HG02571 (cell line): ENCODE measurements at regions not wholly inside any gene's neighbourhood (a gene's known extent, or its start where the extent isn't known, plus 50 kb on each side); places are given as distances from the start of the nearest gene placed in this dataset.

Experiments
- ATAC-seq: cut with Tn5 transposase; IDR thresholded peaks from one replicate; pipeline ENCODE4 v1.9.1; 2021; ENCODE audit warnings: mild to moderate bottlenecking, moderate library complexity; ENCODE audit not compliant: unreplicated experiment

DNA sequence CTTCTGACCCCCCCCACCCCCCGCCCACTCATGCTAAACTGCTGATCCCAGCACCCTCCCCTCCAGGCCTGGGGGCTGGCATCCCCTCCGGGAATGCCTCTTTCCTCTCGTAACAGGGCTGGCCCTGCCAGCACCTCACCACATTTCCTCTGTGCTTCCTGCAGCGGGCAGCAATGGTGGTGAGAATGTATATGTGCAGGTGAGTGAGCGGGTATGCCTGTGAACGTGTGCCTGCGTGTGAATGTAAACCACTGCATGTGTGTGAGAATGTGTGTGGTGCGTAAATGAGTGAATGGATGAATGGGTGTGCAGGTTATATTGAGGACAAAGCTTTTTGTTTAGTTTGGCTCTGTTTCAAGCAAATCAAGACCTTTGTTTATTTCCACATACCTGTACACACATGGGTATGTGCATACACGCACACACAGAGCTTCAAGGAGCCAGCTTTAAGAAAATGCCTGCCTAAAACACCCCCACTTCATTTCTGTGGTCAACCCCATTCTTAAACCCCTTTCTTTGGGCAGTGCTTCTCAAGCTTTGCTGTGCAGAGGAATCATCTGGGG lies 95.7 kb upstream of the SHB start:
- no peak for ATAC-seq

DNA sequence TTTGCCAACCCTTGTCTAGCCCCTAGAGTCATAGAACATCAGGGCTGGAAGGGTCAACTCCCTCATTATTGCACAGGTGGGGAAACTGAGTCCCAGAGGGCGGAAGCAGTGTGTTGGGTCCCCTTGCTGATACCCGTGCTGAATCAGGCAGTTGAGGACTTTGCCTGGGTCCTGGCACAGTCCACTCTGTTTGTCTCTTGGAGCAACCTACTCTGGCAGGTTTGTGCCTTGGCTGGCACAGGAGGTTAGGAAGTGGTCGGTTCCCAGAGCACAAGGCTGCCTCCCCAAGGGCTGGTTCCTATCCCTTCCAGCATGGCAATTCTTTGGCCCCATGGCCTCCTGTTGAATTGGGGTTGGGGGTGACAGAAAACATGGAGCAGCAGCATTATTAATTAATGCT lies 94.5 kb upstream of the SHB start:
- ATAC-seq = no peak

DNA sequence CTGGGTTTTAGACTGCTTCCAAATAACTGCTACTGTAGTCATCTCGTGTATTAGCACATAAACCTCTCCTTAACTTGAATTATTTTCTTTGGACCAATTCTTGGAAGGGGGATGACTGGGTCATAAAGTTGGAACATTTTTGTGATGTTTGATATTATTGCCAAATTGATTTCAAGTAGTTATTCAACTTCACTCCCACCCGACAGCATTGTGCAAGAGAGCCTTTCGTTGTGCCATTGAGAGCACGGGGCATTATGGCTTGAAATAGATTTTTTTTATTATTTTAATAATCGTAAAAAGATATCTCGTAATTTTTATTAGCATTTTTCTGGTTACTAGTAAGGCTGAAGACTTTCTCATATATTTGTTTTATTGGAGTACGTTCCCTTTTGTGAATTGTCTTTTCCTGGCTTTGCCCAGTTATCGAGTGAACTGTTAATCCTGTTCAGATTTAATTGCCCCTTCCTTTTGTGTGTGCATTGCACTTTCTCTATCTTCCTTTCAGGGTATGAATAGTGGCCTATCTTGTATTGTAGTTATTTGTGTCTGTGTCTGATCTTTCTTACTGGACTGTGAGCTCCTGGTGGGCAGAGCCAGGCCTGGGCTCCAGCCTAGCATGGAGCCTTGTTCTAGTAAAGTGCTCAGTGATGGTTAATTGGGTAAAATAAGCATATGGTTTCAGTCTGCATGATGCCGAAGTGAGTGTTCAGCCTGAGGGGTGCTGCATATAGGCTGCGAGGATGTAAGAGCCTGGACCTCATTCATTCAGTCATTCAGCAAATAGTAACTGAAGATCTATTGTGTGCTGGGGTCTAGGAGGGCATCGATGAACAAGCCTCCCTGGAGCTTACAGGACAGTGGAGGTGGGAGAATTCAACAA lies 93.5 kb upstream of the SHB start:
- no peak for ATAC-seq

DNA sequence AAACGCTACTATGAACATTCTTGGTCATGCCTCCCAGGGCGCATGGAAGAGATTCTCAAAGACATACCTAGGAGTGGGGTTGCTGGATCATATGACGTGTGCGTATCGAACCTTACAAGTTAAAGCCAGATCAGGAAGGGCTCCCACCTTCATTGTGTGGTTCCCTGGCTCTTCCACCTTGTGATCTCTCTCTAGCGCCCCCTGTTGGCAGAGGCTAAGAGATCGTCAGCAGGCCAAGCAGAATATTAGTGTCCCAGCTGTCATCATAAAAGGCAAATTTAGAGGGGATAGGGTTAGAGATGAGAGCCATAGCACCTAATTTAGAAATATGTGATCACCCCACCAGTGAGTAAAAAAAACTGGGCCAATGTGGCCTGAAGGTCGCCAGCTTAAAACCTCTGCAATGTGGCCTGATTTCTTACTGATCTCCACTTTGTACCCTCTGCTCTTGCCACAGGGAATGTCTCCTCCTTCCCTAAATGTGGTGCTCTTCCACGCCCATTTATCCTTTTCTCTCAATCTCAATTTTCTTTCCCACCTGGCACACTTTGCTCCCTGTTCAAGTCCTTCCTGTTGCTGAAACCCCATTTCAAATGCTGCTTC lies 91.7 kb upstream of the SHB start:
- ATAC-seq = no peak

DNA sequence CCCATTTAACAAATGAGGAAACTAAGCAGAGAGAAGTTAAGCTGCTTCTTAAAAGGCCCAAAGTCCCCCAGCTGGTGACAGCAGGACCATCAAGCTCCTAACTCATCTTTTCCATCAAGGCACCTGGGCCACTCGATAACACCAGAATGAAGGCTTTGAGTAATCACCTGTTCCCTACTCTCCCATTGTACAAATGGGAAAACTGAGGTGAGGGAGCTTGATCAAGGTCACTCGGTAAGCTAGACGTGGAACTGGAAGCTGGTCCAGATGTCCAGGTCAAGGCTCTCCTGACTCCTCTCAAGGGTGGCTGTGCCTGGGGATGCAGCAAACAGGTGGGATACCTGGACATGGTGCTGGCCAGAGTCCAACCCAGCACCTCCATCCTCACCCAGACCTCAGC lies 90.6 kb upstream of the SHB start:
- ATAC-seq = no peak

DNA sequence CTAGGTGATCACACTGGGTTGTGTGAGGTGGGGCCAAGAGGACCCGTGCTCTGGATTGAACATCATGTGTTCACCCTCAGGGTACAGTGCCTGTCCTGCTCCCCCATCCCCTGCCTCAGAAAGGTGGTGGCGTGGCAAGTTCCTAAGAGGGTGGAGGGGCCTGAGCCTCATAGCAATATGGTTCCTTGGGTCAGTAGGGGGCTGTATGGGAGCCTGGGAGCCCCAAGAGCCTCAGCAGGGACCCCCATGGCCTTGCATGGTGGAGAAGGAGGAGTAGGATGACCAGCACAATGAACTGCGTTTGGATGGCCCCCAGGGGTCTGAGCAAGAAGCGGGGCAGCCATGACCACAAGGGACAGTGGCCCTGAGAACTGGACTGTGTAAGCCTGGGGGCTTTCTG lies 89.6 kb upstream of the SHB start:
- no peak for ATAC-seq

DNA sequence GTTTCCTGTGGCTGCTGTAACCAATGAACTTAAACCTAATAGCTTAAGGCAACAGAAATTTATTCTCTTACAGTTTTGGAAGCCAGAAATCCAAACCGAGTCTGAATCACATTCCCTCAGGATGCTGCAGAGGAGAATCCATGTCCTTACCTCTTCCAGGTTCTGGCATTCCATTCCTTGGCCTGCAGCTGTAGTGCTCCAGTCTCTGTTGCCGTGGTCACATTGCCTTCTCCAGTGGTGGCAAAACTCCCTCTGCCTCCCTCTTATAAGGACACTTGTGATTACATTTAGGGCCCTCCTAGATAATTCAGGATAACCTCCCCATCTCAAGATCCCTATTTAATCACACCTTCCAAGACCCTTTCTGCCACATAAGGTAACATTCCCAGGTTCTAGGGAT lies 88.7 kb upstream of the SHB start:
- no peak for ATAC-seq

DNA sequence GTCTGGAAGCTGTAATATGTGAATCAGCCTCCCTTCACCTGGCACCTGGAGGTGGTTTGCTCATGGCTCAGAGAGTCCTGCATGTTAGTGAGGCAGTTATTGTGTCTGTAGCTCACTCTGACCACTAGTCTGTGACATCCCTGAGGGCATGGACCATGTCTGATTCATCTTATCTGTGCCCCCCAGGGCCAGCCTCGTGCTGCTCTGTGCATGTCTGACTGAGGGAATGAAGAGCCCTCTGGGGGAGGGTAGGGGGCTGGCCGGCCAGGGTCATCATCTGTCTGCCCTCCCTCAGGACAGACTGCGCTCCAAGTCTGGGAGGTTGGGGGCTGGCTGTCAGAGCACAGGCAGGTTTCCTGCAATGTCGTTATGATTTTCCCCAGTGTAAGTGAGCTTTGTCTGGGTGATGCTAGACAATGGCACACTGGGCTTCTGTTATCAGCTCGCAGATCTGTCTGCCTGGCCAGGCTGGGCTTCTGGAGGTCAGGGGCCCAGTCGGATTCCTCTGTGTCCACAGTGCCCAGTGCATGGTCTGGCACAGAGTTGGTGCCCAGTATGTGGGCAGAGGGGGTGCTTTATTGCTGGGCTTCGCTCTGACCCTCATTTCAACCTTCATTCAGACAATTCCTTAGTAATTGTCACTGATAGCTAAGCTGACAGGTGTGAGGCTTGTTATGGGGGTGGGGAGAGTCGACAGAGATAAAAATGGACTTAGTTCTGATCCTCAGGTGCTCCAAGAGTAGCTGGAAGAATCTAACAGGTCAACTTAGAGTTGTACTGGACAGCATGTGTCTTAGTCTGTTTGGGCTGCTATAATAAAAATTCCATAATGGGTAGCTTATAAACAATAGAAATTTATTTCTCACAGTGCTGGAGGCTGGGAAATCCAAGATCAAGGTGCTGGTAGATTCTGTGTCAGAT lies 85.7 kb upstream of the SHB start:
- no peak for ATAC-seq

DNA sequence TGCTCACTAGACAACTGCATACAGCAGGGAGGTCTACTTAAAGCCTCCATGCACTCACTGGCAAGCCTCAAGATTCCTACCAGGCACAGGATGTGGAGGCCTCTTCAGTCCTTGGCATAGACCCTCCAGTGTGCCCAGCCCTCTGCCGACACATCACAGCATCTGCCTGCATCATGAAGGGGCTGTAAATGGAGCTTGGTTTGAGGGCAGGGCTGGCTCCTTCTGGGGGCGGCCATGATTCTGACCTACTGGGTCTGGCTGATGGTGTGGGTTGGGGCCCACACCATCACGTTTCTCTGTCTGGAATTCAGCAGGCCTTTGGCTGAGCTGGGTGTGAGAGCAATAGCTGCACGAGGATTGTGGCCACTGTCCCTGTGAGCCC lies 84.9 kb upstream of the SHB start:
- no peak for ATAC-seq

DNA sequence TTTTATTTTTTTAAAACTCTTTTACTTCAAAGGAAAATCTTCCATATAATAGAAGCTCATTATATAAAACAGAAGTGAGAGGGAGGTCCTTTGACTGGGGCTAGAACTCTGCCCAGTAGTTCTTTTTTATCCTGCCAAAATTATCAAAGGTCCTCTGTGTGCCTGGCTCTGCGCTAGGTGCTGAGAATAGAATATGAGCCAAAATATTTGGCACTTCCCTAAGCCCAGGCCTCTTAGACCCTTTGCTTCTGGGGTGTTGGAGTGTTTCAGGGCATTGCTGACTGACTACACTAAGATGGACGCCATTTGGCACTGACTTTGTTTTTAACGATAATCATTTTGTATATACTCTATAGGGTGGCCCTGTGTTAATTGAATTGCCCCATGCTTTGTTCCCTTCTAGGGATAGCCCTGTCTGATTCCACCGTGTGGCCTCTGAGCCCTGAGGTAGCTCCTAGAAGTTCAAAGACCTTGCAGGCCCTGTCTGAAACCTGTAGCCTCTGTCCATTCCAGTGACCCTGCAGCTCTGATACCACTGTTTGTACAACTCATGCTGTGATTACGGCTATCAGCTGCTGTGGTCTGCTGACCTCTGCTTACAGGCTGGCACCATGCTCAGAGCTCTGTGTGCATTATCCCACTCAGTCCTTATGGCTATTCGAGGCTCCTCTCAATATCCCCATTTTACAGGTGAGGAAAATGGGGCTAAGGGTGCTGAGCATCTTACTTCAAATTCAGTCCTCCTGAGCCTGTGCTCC lies 84.3 kb upstream of the SHB start:
- no peak for ATAC-seq

DNA sequence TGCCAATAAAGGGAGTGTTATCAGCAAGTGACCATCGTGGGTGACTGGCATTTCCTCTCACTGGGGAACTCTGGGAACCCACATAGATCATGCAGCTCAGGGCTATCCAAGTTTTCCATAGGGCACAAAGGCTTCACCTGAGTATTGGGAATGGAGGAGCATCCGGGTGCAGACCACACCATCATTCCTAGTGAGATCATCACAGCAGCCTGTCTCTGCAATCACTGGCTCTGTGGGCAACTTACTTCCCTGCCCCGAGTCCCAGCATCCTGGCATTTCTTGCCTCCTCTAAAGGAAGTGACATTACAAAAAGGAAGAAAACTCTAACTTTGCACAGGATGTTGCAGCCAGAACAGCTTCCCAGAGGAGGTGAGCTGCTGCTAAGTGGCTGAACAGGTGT lies 80.6 kb upstream of the SHB start:
- no peak for ATAC-seq

DNA sequence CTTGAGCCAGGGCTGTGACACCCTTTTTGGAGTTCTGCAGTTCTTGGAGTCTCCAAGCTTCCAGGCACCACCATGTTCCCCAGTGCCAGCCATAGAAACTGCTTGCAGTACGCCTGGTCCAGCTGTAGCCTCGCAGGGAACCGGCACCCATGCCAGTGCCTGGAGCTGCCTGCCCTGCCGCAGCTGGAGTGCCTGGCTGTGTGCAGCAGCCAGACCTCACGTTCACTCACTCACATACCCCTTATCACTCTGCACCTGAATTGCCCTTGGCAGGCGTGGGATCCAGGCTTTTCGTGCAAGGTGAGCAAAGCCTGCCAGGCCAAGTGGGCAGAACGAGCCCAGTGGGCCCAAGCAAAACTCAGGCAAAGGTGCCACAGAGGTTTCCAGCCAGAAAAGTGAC lies 77.8 kb upstream of the SHB start:
- ATAC-seq = no peak

DNA sequence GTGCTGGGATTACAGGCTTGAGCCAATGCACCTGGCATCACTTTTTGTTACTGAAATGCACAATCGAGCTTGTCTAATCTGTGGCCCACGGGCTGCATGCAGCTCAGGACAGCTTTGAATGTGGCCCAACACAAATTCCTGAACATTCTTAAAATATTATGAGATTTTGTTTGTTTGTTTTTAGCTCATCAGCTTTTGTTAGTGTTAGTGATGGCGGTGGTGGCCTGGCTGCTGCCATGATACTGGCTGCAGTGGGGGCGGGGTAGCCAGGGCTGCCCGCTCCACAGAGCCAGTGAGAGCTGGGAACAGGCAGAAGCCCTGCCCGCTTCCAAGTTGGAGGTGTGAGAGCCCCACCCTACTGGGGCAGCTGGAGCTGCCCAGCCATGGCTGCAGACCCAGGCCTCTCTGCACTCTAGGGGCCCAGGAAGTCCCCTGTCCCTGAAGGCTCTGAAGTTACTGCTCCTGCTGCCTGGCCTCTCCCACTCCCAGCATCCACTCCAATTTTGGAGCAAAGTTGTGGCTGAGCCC lies 76.6 kb upstream of the SHB start:
- no peak for ATAC-seq

DNA sequence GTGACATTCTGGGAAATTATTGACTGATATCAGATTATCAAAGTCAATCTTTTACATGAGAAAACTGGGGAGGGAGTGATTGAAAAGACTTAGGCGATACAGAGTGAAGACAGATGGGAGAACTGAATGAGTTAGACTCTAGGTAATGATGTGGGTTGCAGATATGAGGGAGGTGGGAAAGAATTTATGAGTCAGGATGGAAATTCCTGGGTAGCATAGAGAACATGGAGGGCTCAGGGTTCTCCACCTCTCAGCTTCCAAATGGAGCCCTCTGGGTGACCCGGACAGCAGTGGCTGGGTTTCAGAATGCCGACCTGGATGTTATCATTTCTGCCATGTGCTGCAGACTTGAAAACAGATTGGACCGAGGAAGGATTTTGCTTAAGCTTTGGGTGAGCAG lies 75.4 kb upstream of the SHB start:
- no peak for ATAC-seq

DNA sequence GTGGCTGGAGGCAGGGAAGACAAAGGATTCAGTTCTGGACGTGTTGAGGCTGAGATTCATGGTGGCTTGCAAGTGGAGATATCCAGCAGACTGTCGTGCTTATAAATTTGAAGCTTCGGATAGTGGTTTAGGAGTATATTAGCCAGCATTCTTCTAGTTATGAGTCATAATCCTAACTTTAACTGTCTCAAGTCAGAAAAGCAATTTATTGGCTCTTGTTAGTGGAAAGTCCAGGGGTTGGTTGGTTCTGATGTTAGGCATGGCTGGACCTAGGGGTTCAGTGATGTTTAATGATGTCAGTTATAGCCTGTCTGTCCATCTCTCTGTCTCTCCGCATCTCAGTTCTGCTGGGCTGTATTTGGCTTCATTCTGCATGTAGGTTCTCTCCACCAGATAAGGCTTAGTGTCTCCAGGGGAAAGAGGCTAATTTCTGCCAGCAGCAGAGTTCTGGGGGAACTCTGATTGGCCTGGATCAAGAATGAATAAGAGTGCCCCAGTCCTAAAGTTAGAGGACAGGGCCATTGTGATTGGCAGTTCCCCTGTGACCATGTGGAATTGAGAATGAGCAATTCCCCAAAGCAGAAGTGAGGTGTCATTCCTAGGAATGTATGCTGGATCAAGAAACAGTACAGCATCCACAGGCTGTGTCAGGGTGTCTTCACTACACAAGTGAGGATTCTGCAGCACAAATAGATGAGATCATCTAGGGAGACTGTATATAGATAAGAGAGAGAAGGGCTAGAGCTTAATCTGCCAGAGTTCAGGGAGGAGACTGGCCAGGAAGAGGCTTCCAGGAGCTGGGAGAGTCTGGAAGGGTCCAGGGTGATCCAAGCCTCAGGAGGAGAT lies 72.9 kb upstream of the SHB start:
- no peak for ATAC-seq

DNA sequence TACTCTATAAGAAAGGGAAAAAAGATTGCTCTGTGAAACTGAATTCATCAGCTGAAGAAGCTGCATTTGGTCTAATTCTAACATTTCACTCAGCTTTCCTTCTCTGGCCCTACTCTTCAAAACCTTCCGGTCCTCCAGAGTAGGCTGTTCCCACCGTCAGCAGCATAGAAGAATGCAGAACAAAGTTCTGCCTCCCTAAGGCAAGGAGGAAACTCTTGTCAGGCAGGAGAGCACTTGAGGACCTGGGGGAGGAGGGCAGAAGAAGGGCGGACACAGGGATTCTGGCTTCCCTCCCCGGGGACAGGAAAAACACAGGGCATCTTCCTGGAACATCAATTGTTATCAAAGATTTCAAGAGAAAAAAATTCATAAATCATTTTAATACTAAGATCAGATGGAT lies 69.2 kb upstream of the SHB start:
- ATAC-seq = no peak

DNA sequence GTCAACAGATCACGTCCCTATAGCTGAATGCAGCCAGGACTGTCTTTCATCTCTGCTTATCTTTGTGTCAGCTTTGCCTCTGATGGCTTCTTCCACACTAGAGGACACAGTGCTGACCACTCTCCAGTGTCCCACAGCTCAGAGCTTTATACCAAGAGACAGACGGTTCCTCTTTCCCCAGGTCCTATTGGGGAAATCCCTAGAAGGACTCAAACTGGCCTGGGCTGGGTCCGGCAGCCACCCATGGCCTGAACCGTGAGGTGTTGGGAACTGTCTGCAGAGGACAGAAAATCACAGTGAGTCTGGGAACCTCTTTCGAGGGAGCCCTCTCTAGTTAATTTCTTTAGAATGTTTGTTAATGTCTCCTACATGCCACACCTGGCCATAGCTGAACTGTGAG lies 68.3 kb upstream of the SHB start:
- ATAC-seq = no peak

DNA sequence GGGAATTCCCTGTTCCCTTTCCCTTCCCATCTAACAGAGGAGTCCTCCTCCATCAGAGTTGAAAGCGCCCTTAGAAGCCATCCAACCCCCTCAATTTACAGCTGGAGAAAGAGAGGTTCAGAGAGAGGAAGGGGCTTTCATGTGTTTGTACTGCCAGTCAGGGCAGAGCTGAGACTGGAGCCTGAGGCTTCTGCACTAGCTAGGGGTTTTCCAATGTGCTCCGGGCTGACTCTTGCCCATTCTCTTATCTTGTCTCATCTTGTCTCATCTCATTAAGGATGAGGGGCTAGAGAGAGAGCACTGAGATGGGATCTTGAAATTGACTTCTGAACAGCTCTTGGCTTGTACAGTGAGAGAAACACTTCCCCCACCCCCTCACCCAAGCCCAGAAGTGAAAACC lies 67.4 kb upstream of the SHB start:
- ATAC-seq = no peak

DNA sequence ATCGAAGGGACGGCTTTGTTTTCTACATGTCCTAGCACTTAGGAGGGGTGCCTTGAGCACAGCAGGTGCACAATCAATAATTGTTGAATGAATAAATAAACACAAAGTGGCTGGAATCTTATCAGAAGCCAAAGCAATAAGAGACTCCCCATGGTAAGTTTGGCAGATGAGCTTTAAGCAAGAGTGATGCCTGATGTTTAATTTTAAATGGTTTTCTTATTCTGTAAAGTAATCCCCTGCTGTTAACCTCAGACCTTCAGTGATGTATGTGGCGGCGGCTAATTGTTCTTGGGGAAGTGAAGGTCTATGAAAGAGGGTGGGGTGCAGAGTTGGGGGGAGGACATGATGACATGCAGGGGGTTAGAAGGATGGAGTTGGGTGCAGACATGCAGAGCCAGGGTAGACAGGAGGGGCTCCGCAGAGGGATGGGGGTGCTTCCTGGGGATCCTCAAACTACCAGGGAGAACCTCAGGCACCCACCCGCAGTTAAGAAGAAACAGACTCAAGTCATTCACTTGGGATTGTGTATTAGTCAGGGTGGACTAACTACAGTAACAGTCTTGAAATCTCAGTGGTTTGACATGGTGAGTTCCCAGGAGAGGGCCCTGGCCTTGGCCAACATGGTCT lies 65.7 kb upstream of the SHB start:
- no peak for ATAC-seq
